HAP-1 (cell line): ENCODE measurements at regions not wholly inside any gene's neighbourhood (a gene's known extent, or its start where the extent isn't known, plus 50 kb on each side); places are given as distances from the start of the nearest gene placed in this dataset.

Experiments
- DNase-seq, 2 experiments: peaks; one replicate each; pipeline ENCODE4 v3.0.0-alpha.2; 2016 to 2020; ENCODE audit warnings: low spot score in 2 of 2
- H3K27me3 ChIP-seq: fragments of 250-450 bp; sonication (Bioruptor Pico); 2 replicates; pipeline ENCODE4 v1.5.1; 2020; ENCODE audit warnings: low read depth, mild to moderate bottlenecking, moderate library complexity
- H3K36me3 ChIP-seq: fragments of 250-450 bp; sonication (Bioruptor Pico); replicated peaks from 2 replicates; pipeline ENCODE4 v1.5.1; 2020; ENCODE audit warnings: mild to moderate bottlenecking
- H3K4me1 ChIP-seq: fragments of 250-450 bp; sonication (Bioruptor Pico); 2 replicates; pipeline ENCODE4 v1.5.1; 2020; ENCODE audit warnings: mild to moderate bottlenecking
- H3K4me3 ChIP-seq: fragments of 250-450 bp; sonication (Bioruptor Pico); 2 replicates; pipeline ENCODE4 v1.5.1; 2020; ENCODE audit warnings: mild to moderate bottlenecking, moderate library complexity
- H3K9me3 ChIP-seq: fragments of 250-450 bp; sonication (Bioruptor Pico); 2 replicates; pipeline ENCODE4 v1.5.1; 2020; ENCODE audit warnings: mild to moderate bottlenecking, moderate library complexity
- in situ Hi-C: fragments of 300-500 bp; cut with MboI; formaldehyde crosslinking; loops from 3 replicates; pipeline ENCODE4 v1.14.3; 2020; ENCODE audit warnings: low sequenced_read_pairs, inconsistent platforms, mixed read lengths

DNA sequence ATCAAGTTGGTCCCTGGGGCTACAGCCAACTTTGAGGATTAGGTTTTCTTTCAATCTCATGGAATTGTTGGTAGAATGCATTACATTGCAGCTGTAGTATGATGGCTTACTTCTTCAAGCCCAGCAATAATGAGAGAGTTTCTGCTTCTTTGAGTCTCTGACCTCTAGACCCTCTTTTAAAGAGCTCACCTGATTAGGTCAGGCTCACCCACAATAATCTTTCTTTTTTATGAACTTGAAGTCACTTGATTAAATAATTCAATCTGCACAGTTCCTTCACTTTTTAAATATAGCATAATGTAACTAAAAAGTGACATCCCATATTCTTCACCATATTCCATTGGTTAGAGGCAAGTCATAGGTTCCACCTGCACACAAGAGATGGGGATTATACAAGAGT lies 547.5 kb upstream of the CT83 start:
- Histone ChIP-seq H3K4me1 (no peaks in the 10 kb centered on the region), H3K9me3 (no peaks in the 10 kb centered on the region), H3K4me3 (no peak overlapping the region), H3K36me3 (no peaks in the 10 kb centered on the region), H3K27me3 (no peaks in the 10 kb centered on the region)
- in situ Hi-C loops: no loop called here
- DNase-seq: no peak

DNA sequence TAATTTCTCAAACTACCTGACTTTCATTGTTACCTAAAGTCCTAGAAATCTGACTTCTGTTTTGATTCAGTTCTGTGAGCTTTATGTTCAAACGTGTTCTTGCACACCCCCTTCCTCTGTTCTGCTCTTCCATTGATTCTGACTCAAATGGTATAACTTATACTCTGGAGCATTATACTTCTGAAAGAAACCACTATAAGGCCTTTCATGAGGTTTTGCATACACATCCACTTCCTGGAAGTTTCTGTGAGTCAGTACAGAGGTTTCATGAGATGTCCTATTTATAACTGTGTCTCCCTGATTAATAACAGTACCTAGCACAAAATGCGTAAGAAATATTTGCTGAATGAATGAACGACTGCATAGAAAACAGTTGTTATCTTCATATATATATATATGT lies 540.2 kb upstream of the CT83 start:
- no peaks in the 10 kb centered on the region for H3K4me1 ChIP-seq
- no peak for DNase-seq
- H3K27me3 ChIP-seq: no peaks in the 10 kb centered on the region
- H3K9me3 ChIP-seq: no peaks in the 10 kb centered on the region
- no peaks in the 10 kb centered on the region for H3K36me3 ChIP-seq
- no peak overlapping the region for H3K4me3 ChIP-seq
- in situ Hi-C loops: no loop called here

DNA sequence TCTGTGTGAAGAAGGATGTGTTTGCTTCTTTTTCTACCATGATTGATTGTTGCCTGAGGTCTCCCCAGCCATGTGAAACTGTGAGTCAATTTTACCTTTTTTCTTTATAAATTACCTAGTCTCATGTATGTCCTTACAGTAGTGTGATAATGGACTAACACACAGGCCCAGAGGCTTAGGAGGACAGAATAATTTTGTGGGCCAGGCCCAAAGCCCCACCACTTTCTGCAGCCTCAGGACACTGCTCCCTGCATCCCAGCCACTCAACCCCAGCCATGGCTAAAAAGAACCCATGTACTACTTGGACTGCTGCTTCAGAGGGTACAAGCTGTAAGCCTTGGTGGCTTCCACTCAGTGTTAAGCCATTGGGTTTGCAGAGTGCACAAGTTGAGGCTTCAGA lies 512.7 kb upstream of the CT83 start:
- H3K4me1 ChIP-seq: no peaks in the 10 kb centered on the region
- in situ Hi-C loops: no loop called here
- DNase-seq: no peak

GRCh38 chrX:116972362-116972761 lies 509.6 kb upstream of the CT83 start:
- H3K4me1 ChIP-seq: no peaks in the 10 kb centered on the region
- H3K4me3 ChIP-seq: no peak overlapping the region
- H3K36me3 ChIP-seq: no peaks in the 10 kb centered on the region
- in situ Hi-C loops: loop anchor here (25.0 kb wide), 1 partner anchor 760 kb away; no protein-coding TSS in a partner anchor
- H3K27me3 ChIP-seq: no peaks in the 10 kb centered on the region
- no peak for DNase-seq
- H3K9me3 ChIP-seq: no peaks in the 10 kb centered on the region

More for the DNA sequence above, 512.7 kb upstream of the CT83 start:
- H3K27me3 ChIP-seq: no peaks in the 10 kb centered on the region
- H3K9me3 ChIP-seq: no peaks in the 10 kb centered on the region
- H3K36me3 ChIP-seq: no peaks in the 10 kb centered on the region
- H3K4me3 ChIP-seq: no peak overlapping the region

DNA sequence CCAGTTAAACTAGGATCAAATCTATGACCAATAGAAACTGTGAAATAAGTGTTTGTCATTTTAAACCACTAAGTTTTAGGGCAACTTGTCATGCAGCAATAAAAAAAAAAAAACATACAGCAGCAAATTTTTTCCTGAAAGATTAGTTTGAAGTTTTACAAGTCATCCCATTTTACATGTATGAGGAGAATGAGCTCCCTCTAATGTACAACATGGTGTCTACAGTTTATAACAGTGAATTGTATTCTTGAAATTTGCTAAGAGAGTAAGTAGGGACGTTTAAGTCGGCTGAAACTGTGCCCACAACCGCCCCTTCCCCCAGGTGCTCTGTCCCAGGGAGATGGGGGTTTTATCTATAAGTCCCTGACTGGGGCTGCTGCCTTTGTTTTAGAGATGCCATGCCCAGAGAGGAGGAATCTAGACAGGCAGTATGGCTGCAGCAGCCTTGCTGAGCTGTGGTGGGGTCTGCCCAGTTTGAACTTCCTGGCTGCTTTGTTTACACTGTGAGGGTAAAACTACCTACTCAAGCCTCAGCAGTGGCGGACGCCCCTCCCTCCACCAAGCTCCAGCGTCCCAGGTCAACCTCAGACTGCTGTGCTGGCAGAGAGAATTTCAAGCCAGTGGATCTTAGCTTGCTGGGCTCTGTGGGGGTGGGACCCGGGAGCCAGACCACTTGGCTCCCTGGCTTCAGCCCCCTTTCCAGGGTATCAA lies 499.3 kb upstream of the CT83 start:
- H3K4me3 ChIP-seq: no peak overlapping the region
- H3K27me3 ChIP-seq: no peaks in the 10 kb centered on the region
- no peaks in the 10 kb centered on the region for H3K4me1 ChIP-seq
- H3K9me3 ChIP-seq: no peaks in the 10 kb centered on the region
- no peaks in the 10 kb centered on the region for H3K36me3 ChIP-seq
- in situ Hi-C loops: loop anchor here (25.0 kb wide), 1 partner anchor 750 kb away; no protein-coding TSS in a partner anchor
- peak in 1 of 2 experiments; percentile 44 for DNase-seq

DNA sequence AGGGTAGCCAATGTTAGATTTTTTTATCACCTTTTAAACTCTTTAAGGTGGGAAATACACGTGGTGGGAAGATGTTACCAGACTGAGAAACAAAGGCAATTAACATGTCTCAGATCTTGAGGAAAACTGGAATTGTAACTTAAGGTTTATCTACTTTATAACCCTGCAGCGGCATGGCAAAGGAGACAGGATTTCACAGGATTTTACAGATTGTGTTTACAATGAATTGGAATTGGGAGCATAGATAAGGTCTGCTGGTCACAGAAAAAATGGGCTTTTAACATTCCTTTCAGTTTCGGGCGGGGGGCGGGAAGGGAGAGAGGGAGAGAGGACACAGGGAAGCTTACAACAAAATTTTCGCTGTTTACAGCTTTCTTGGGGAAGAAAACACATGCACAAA lies 467.5 kb upstream of the CT83 start:
- H3K4me1 ChIP-seq: no peaks in the 10 kb centered on the region
- no peak overlapping the region for H3K4me3 ChIP-seq
- H3K9me3 ChIP-seq: no peaks in the 10 kb centered on the region
- in situ Hi-C loops: no loop called here
- H3K36me3 ChIP-seq: no peaks in the 10 kb centered on the region
- DNase-seq: no peak
- no peaks in the 10 kb centered on the region for H3K27me3 ChIP-seq

DNA sequence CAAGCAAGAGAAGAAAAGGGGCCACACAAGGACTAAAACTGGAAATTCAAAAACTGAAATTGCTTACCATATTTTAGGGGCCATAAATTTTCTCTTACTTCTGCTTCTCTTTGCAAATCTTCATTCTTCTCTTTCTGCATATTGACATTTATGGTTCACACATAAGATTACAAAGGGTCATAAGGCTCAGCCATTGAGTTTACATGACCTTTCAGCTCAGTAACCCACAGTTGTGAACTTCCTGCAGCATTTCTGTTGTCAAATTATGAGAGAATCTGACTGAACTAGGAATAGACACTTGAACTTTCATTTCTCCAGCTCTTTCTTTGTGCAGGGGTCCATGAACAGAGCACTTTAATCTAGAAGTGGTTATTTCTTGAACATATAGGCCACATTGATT lies 434.8 kb upstream of the CT83 start:
- H3K4me1 ChIP-seq: no peaks in the 10 kb centered on the region
- no peaks in the 10 kb centered on the region for H3K36me3 ChIP-seq
- no peaks in the 10 kb centered on the region for H3K9me3 ChIP-seq
- in situ Hi-C loops: no loop called here
- no peak overlapping the region for H3K4me3 ChIP-seq
- no peak for DNase-seq
- H3K27me3 ChIP-seq: no peaks in the 10 kb centered on the region

- in situ Hi-C loops: no loop called here
- Histone ChIP-seq H3K9me3 (no peaks in the 10 kb centered on the region), H3K4me1 (no peaks in the 10 kb centered on the region), H3K4me3 (no peak overlapping the region), H3K27me3 (no peaks in the 10 kb centered on the region), H3K36me3 (no peaks in the 10 kb centered on the region)
- DNase-seq: no peak
These were observed 419.2 kb upstream of the CT83 start for GRCh38 chrX:116881961-116882360.

DNA sequence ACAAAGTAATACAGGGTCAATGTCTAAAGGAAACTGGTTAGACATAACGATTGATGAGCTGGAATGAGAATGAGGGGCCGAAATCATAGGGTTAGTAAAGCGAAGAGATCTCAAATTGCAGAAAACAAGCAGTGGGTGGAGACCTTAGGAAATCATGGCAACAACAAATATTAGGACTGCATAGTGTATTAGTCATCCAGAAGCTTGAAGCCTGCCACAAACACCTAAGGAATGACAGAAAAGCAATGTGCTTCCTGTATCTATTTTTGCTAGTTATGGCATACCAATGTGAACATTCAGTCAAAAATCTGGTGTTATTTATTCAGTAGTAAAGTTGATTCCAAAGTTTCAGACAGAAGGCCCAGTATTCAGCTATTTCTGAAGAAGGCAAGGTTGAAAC lies 410.9 kb upstream of the CT83 start:
- no peaks in the 10 kb centered on the region for H3K4me1 ChIP-seq
- no peaks in the 10 kb centered on the region for H3K36me3 ChIP-seq
- DNase-seq: no peak
- H3K4me3 ChIP-seq: no peak overlapping the region
- in situ Hi-C loops: no loop called here
- H3K9me3 ChIP-seq: no peaks in the 10 kb centered on the region
- H3K27me3 ChIP-seq: no peaks in the 10 kb centered on the region

GRCh38 chrX:116872931-116873330 lies 410.2 kb upstream of the CT83 start:
- in situ Hi-C loops: no loop called here
- Histone ChIP-seq H3K4me3 (no peak overlapping the region), H3K27me3 (no peaks in the 10 kb centered on the region), H3K9me3 (no peaks in the 10 kb centered on the region), H3K4me1 (no peaks in the 10 kb centered on the region), H3K36me3 (no peaks in the 10 kb centered on the region)
- no peak for DNase-seq

- in situ Hi-C loops: no loop called here
- Histone ChIP-seq H3K4me3 (no peak overlapping the region), H3K27me3 (no peaks in the 10 kb centered on the region), H3K4me1 (no peaks in the 10 kb centered on the region), H3K36me3 (no peaks in the 10 kb centered on the region), H3K9me3 (no peaks in the 10 kb centered on the region)
- DNase-seq: no peak
These were observed 400.3 kb upstream of the CT83 start for GRCh38 chrX:116863029-116863428.

DNA sequence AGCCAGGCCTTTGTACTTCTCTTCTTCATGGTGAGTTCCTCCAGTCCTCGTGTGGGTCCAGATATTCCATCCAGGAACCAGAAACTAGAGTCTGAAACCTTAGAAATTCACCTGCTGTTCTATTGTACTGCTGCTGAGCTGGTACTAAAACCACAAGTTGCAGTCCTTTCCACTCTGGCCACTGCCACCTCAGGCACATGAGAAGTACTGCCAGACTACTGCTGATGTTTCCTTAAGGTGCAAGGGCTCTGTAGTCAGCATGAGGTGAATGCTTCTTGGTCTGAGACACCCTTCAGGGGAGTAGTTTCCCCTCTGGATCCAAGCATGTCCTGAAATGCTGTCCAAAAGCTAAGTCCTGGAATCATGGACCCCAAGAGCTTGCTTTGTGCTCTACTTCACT lies 399.6 kb upstream of the CT83 start:
- in situ Hi-C loops: no loop called here
- H3K4me3 ChIP-seq: no peak overlapping the region
- H3K9me3 ChIP-seq: no peaks in the 10 kb centered on the region
- H3K4me1 ChIP-seq: no peaks in the 10 kb centered on the region
- H3K36me3 ChIP-seq: no peaks in the 10 kb centered on the region
- no peaks in the 10 kb centered on the region for H3K27me3 ChIP-seq
- no peak for DNase-seq

DNA sequence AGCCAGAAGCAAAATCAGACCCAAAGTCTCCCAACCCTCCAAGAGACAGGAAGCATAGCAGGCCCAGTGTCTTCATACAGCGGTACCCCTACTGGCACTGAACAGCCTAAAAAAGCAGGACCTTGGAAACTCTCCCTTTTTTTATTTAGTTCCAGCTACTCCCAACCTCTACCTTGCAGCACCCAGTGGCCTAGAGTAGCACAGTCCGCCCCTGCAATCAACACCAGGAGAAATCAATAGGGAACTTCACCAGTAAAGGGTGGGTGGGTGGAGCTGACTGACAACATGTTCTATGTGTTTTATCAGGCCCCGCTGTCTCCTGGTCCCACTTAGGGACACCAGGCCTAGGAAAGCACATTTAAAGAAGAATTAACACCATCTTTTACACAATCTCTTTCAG lies 378.5 kb upstream of the CT83 start:
- in situ Hi-C loops: no loop called here
- Histone ChIP-seq H3K4me1 (no peaks in the 10 kb centered on the region), H3K36me3 (no peaks in the 10 kb centered on the region), H3K9me3 (no peaks in the 10 kb centered on the region), H3K4me3 (no peak overlapping the region), H3K27me3 (no peaks in the 10 kb centered on the region)
- no peak for DNase-seq

- Histone ChIP-seq H3K4me1 (no peaks in the 10 kb centered on the region; the same call in none of the 2 replicates), H3K9me3 (no peaks in the 10 kb centered on the region), H3K36me3 (no peaks in the 10 kb centered on the region), H3K4me3 (no peak overlapping the region), H3K27me3 (no peaks in the 10 kb centered on the region)
- DNase-seq: no peak
- in situ Hi-C loops: no loop called here
These were observed 364.3 kb upstream of the CT83 start for GRCh38 chrX:116827063-116827462.

DNA sequence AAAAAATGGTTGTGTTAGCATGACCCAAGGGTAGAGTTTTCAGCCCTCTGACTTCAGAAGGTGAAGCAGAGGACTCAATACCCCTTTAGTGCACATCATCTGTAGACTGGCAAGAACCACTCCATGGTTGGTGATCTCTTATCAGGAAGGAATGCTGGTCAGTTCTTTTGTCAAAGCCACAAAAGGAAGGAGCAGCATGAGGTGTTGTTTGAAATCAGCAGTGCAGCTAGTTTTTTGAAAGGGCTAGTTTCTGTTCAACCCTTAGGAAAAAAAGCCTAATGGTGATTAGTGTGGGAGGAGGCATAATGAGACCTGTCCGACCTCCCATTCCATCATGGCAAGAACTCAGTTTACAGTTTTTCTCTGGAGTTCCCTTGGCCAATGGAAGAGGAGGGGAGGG lies 362.0 kb upstream of the CT83 start:
- in situ Hi-C loops: no loop called here
- DNase-seq: no peak
- H3K27me3 ChIP-seq: no peaks in the 10 kb centered on the region

More for the DNA sequence above, 362.0 kb upstream of the CT83 start:
- Histone ChIP-seq H3K36me3 (no peaks in the 10 kb centered on the region), H3K4me3 (no peak overlapping the region), H3K4me1 (no peaks in the 10 kb centered on the region; the same call in none of the 2 replicates), H3K9me3 (no peaks in the 10 kb centered on the region)
